ENCODE measurements at regions not wholly inside any gene's neighbourhood (a gene's known extent, or its start where the extent isn't known, plus 50 kb on each side); places are given as distances from the start of the nearest gene placed in this dataset.

GRCh38 chr14:95419569-95419968, 96.9 kb downstream of the SYNE3 start:
- WGBS, result 100% methylated on average over 4 of the region's 4 CpGs

GRCh38 chr14:95418858-95419257, 97.6 kb downstream of the SYNE3 start:
- intact Hi-C loops (cut with DNase I), result no loop called here

More at GRCh38 chr14:95419569-95419968, 96.9 kb downstream of the SYNE3 start:
- TF ChIP-seq POLR2A (IDR thresholded peaks at IDR 0.05), result no peak
- TF ChIP-seq, protein P1, sequence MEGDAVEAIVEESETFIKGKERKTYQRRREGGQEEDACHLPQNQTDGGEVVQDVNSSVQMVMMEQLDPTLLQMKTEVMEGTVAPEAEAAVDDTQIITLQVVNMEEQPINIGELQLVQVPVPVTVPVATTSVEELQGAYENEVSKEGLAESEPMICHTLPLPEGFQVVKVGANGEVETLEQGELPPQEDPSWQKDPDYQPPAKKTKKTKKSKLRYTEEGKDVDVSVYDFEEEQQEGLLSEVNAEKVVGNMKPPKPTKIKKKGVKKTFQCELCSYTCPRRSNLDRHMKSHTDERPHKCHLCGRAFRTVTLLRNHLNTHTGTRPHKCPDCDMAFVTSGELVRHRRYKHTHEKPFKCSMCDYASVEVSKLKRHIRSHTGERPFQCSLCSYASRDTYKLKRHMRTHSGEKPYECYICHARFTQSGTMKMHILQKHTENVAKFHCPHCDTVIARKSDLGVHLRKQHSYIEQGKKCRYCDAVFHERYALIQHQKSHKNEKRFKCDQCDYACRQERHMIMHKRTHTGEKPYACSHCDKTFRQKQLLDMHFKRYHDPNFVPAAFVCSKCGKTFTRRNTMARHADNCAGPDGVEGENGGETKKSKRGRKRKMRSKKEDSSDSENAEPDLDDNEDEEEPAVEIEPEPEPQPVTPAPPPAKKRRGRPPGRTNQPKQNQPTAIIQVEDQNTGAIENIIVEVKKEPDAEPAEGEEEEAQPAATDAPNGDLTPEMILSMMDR (IDR thresholded peaks at IDR 0.05), result no peak
- TF ChIP-seq POLR2AphosphoS5 (IDR thresholded peaks at IDR 0.05), result no peak
- H3K4me1 ChIP-seq (replicated peaks), result no peaks in the 10 kb centered on the region
- no peak overlapping the region for H3K4me3 ChIP-seq
- no peak for DNase-seq (ENCODE audit: low spot score)
- H3K27ac ChIP-seq, result no peak overlapping the region
- no peaks in the 10 kb centered on the region for H3K36me3 ChIP-seq
- H3K27me3 ChIP-seq (replicated peaks; ENCODE audit: insufficient read depth), result no peaks in the 10 kb centered on the region
- no peaks in the 10 kb centered on the region for H3K9me3 ChIP-seq
- intact Hi-C loops (cut with DNase I), result no loop called here

DNA sequence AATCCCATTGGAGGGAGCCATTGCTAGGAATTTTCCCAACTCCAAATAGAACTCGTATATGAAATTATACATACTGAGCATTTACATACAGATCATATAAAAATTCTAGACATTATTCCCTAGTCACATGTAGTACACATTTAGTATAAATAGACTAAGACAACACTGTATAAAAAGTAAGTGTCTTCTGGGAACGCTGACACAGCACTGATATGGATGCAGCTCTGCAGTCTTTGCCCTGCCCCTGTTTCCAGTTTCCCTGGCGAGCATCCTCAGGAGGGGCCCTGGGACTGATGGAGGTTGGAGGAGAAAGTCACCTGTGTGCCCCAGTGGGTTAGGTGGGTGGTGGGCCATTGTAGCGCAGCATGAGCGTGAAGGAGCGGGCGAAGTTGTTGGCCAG, 97.8 kb upstream of the CLMN start:
- 89% methylated on average over 7 of the region's 7 CpGs for WGBS
- no peak overlapping the region for H3K4me3 ChIP-seq
- no peak for DNase-seq (ENCODE audit: low spot score)
- intact Hi-C loops (cut with DNase I), result no loop called here
- H3K9me3 ChIP-seq, result no peaks in the 10 kb centered on the region
- H3K4me1 ChIP-seq (replicated peaks), result no peaks in the 10 kb centered on the region
- no peak overlapping the region for H3K27ac ChIP-seq
- H3K27me3 ChIP-seq (replicated peaks; ENCODE audit: insufficient read depth), result no peaks in the 10 kb centered on the region
- TF ChIP-seq, protein P1 (IDR thresholded peaks at IDR 0.05), result no peak
- TF ChIP-seq POLR2AphosphoS5 (IDR thresholded peaks at IDR 0.05) (no peak), POLR2A (IDR thresholded peaks at IDR 0.05) (no peak)
- no peaks in the 10 kb centered on the region for H3K36me3 ChIP-seq

More at GRCh38 chr14:95418858-95419257, 97.6 kb downstream of the SYNE3 start:
- Histone ChIP-seq H3K4me1 (replicated peaks) (no peaks in the 10 kb centered on the region), H3K27ac (no peak overlapping the region), H3K9me3 (no peaks in the 10 kb centered on the region), H3K27me3 (replicated peaks; ENCODE audit: insufficient read depth) (no peaks in the 10 kb centered on the region), H3K36me3 (no peaks in the 10 kb centered on the region), H3K4me3 (no peak overlapping the region)
- no peak for DNase-seq (ENCODE audit: low spot score)
- TF ChIP-seq, protein P1 (IDR thresholded peaks at IDR 0.05), result no peak
- no peak for TF ChIP-seq POLR2AphosphoS5 (IDR thresholded peaks at IDR 0.05)
- no peak for TF ChIP-seq POLR2A (IDR thresholded peaks at IDR 0.05)
- 97% methylated on average over 3 of the region's 3 CpGs for WGBS

DNA sequence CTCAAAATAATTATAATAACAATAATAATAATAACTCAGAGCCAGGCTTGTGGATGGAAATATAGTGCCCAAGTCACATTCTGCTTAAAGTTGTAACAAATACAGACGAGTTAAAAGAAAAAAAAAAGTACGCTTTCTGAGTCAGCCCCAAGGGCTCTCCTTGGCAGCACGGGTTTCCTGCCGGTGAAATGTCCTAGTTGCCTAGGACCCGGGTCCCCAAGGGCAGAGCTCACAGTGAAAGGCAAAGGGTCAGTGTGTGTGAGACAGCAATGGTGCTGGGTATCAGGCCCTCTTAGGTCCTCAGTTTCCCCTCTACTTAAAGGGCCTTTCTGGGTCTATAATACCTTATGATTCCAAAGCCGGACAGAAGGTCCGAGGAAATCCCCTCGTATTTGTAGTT, 96.3 kb upstream of the CLMN start:
- Histone ChIP-seq H3K27ac (no peak overlapping the region), H3K27me3 (replicated peaks; ENCODE audit: insufficient read depth) (no peaks in the 10 kb centered on the region), H3K9me3 (no peaks in the 10 kb centered on the region), H3K4me1 (replicated peaks) (no peaks in the 10 kb centered on the region), H3K4me3 (no peak overlapping the region), H3K36me3 (no peaks in the 10 kb centered on the region)
- TF ChIP-seq POLR2A (IDR thresholded peaks at IDR 0.05), result no peak
- no peak for TF ChIP-seq POLR2AphosphoS5 (IDR thresholded peaks at IDR 0.05)
- TF ChIP-seq, protein P1 (IDR thresholded peaks at IDR 0.05), result no peak
- intact Hi-C loops (cut with DNase I), result no loop called here
- WGBS, result 94% methylated on average over 8 of the region's 8 CpGs
- no peak for DNase-seq (ENCODE audit: low spot score)

DNA sequence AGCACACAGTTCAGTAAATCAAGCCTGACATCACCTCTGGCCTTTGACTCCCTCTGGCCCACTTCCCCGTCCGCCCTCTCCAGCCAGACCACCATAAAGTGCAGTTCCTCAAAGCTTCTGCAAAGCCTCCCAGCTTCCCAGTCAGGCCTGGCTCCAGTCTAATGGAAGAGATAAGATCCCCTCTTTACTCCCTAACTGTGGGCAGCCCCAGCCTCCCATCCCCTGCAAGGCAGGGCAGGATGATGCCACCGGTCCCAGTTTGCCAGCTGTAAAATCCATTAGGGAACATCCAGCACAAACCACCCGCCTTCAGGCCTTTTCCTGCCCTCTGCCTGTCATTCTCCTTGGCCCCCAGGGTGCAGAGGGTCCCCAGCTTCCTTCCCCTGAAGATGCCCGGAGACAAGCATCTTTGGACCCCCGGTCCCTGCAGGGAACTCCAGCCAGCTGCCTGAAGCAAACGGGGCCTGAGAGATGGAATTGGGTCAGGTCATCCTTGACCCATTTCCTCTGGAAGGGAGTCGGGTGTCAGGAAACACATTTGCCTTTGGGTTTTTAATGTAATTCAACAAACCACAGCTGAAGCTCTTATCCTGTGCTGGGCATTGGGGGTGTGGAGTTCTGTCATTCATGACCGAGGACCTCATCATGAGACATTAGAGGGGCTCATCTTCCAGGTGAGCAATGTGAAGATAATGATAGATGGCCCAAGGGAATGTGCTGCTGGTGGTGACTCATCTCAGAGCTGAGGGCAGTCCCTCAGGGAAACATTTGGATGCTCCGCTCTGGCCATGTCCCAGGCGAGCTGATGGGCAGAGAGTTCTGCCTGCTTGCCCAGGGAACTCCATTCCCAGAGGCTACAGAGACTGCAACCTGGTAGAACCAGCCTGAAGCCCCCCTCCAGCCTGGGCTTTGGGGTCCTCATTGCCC, 93.8 kb upstream of the CLMN start:
- intact Hi-C loops (cut with DNase I), result no loop called here
- H3K36me3 ChIP-seq, result no peaks in the 10 kb centered on the region
- no peak for TF ChIP-seq POLR2A (IDR thresholded peaks at IDR 0.05)
- TF ChIP-seq, protein P1 (IDR thresholded peaks at IDR 0.05), result no peak
- TF ChIP-seq POLR2AphosphoS5 (IDR thresholded peaks at IDR 0.05), result no peak
- WGBS, result 80% methylated on average over 11 of the region's 11 CpGs
- no peak overlapping the region for H3K27ac ChIP-seq
- no peaks in the 10 kb centered on the region for H3K4me1 ChIP-seq (replicated peaks)
- no peak for DNase-seq (ENCODE audit: low spot score)
- no peaks in the 10 kb centered on the region for H3K9me3 ChIP-seq
- no peaks in the 10 kb centered on the region for H3K27me3 ChIP-seq (replicated peaks; ENCODE audit: insufficient read depth)
- H3K4me3 ChIP-seq, result no peak overlapping the region

All from prostate gland (tissue), 2 donors.